Glomerular visceral epithelial cell (primary cell): ENCODE measurements at regions not wholly inside any gene's neighbourhood (a gene's known extent, or its start where the extent isn't known, plus 50 kb on each side); places are given as distances from the start of the nearest gene placed in this dataset.

Experiments
- DNase-seq: peaks from one replicate; pipeline ENCODE4 v3.0.0-alpha.2; 2016; ENCODE audit errors: extremely low spot score

GRCh38 chr15:85941186-85941855 is 138.3 kb upstream of the AGBL1 start:
- no peak for DNase-seq

DNA sequence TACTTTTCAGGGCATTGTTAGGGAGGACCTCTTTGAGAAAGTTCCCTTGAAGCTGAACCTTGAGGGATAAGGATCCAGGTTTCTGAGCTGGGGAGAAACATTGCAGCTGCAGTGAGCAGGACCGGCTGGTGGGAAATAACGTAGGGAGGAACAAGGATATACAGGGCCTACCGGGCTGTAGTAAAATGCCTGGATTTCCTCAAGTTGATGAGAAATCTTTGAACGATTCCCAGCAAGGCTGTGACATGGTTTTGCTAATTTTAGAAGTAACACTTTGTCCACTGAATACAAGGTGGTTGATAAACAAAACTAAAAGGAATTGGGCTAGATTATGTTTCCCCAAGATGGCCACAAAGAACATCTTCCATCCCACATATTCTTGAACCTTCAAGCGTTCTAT is 137.0 kb upstream of the AGBL1 start:
- no peak for DNase-seq

DNA sequence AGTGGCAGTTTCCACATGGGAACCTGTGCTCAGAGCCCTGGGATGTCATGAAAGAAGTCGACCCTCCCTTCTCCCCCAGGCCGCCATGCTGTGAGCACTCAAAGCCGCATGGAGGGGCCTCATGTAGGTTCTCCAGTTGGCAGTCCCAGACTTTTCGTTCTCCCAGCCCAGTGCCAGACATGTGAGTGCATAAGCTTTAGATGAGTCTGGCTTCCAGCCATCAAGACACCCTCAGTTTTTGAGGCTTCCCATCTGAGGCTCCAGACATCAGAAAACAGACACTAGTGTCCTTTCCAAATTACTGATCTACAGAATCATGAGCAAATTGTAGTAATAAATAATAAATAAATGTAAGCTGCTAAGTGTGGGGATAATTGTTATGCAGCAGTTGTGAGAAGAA is 136.5 kb upstream of the AGBL1 start:
- DNase-seq: no peak

GRCh38 chr15:85943791-85944190 is 135.9 kb upstream of the AGBL1 start:
- DNase-seq: no peak

DNA sequence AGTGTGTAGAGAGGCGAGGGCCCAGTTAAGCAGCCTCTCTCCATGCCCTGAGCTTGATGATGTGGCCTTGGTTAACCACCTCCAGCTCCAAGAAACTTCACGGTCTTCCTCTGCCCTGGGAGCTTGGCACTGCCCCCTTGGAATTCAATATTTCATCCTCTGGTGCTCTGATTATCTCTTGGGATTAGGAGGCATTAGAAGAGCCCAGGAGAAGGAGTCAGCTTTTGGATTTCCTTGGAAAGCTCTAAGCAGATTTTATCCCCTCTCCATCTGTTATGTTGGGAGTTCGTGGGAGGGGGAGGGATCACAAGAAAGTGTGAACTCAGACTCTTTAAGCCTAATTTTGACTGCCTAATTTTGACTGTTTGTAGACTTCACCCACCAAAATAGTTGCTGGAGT is 132.7 kb upstream of the AGBL1 start:
- DNase-seq: no peak

DNA sequence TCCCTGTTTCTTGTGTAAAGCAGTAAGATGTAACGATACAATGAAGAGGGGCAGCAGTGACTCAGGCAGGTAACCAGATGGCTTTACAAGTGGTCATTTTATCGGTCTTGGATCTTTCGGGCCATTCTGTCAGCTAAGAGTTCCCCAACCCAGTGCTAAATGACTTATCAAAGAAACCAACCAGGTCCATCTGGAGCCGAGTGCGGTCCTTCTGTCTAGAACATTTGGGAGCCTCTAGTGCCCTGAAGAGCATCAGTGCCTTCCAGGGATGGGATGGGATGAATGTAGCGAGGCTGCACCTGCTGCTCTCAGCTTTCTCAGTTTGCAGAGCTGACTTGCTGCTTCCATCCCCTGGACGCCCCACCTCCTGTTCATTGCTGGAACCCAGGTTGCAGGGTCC is 131.7 kb upstream of the AGBL1 start:
- no peak for DNase-seq

GRCh38 chr15:85950101-85950500 is 129.6 kb upstream of the AGBL1 start:
- DNase-seq: no peak

GRCh38 chr15:85954586-85954985 is 125.1 kb upstream of the AGBL1 start:
- no peak for DNase-seq

DNA sequence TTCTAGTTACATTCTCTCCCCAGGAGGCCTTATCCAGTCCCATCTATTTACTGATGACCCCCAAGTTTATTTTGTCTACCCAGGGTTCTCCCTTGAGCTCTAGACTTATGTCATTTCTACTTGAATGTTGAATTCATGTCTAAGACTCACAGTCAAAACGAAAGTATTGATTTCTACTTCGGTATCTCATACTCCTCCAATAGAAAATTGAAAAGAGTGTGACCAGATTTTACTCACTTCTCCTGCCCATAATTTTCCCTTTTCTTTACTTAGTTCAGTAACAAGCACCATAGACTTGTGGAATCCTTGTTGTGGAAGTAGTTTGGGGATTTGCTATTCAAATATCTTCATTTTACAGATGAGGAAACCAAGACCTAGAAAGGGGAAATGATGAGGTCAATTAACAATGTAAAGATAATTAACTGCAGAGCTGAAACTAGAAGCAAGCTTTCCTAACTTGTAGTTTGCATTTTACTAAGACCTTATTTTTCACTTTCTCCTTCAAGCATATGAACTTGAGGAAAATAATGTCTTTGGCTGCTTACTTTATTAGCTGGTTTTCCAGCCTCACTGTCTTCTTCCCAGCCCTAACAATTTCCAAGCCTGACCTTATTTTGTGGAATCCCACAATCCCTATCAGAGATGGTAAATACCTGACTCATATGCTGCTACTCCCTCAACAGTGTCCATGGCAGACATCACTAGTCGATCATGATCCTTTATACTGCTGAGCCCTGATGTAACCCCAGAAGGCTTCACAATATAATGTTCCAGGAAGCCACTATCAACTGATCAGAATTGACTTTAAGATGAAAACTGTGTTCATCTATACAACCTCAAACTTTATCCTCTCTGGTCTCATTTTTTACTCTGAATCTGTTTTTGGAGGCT is 123.9 kb upstream of the AGBL1 start:
- DNase-seq: no peak

GRCh38 chr15:85956532-85957275 is 123.0 kb upstream of the AGBL1 start:
- DNase-seq: no peak

DNA sequence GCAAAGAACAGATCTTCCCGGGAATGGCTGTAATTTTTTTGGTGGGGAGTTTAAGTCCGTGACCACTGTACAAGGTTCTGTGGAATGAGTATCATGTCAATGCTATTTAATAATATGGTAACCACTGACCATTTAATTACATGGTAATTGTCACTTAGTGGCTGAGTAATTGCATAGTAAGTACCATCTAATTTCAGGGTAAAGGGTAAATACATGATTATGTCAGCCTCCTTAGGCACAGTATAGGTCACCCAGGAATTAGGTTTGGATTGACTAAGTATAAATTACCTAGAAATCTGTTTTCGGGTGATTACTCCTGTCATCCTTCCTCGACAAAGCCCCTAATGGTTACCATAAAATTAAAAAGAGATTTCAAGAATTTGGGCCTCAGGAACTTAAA is 120.1 kb upstream of the AGBL1 start:
- DNase-seq: no peak

GRCh38 chr15:85960381-85960780 is 119.3 kb upstream of the AGBL1 start:
- no peak for DNase-seq

GRCh38 chr15:85961821-85962220 is 117.8 kb upstream of the AGBL1 start:
- no peak for DNase-seq

- no peak for DNase-seq
These were observed 116.4 kb upstream of the AGBL1 start for GRCh38 chr15:85963262-85963760.

GRCh38 chr15:85964471-85964870 is 115.2 kb upstream of the AGBL1 start:
- no peak for DNase-seq

DNA sequence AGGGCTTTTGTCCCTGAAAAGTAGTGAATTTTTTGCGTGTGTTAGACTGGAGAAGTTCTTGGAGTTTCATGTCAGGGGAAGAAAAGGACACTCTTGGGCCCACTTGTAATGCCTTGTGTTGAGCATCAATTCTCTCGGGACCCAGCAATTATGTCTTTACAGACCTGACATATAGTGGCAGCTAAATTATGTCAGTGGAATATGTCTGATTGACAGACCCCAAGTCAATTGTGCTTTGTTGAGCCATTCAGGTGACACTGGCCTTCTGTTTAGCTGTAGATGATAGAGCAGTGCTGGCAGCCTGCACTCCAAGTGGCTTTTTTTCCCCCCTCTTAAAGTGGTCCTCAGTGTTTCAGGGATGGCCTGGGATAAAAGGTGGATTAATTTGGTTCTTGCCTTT is 112.1 kb upstream of the AGBL1 start:
- no peak for DNase-seq

GRCh38 chr15:85972805-85973540 is 106.7 kb upstream of the AGBL1 start:
- DNase-seq: no peak

DNA sequence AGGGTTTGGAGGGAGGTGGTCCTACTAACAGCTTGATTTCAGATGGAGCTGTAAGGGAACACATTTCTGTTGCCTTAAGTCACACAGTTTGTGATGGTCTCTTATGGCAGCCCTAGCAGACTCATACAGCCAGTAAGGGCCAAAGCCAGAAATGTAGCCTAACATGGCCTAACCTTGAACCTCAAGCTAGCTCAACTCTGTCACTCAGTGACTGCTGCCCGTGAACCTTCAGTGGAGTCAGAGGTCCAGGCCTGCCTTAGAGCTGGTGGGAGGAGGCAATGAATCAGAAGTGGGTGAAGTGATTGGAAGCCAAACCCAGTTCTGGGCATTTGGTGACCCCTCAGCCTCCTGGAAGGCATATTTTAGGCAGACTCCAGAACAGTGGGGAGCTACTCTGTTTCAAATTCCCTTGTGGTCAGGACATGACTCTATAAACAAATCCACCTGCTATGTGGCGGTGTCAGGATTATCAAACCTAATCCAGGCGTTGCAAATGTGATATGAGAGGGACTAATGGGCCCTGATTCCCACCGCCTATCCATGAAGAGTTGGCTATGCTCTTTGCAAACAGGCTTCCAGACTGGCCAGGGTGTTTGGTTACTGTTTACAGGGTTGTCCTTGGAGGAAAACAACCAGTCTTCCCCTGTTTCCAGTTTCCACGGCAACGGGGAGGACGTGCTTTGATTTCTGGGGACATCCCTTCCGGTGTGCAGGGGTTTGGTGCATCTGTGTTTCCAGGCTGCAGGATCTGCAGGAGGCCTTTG is 105.9 kb upstream of the AGBL1 start:
- DNase-seq: no peak

- DNase-seq: no peak
These were observed 105.3 kb upstream of the AGBL1 start for GRCh38 chr15:85974348-85974705.

GRCh38 chr15:85974742-85975141 is 104.9 kb upstream of the AGBL1 start:
- DNase-seq: no peak

GRCh38 chr15:85976102-85976501 is 103.6 kb upstream of the AGBL1 start:
- DNase-seq: no peak
